ENCODE measurements at regions not wholly inside any gene's neighbourhood (a gene's known extent, or its start where the extent isn't known, plus 50 kb on each side); places are given as distances from the start of the nearest gene placed in this dataset.

DNA sequence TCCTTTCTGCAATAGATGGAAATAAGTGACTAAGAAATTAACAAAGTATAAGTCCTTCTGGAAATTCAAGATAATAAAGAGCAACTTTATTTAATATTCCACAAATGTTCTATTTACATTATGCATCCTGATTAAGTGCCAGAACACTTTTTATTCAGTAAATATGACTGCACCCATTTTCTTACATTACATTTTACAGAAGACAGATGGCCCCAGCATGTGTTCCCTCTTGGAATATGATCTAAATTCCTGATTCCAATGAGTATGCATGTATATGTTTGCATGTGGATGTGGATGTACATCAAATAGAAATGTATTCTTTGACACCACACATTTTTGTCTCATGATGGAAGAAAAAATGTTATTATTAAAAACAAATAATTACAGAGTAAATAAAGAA, 628.7 kb upstream of the SEMA3D start:
- TF ChIP-seq EZH2 (IDR thresholded peaks at IDR 0.05; ENCODE audit: low read length, missing control alignments), result no peak
- TF ChIP-seq, protein P1, sequence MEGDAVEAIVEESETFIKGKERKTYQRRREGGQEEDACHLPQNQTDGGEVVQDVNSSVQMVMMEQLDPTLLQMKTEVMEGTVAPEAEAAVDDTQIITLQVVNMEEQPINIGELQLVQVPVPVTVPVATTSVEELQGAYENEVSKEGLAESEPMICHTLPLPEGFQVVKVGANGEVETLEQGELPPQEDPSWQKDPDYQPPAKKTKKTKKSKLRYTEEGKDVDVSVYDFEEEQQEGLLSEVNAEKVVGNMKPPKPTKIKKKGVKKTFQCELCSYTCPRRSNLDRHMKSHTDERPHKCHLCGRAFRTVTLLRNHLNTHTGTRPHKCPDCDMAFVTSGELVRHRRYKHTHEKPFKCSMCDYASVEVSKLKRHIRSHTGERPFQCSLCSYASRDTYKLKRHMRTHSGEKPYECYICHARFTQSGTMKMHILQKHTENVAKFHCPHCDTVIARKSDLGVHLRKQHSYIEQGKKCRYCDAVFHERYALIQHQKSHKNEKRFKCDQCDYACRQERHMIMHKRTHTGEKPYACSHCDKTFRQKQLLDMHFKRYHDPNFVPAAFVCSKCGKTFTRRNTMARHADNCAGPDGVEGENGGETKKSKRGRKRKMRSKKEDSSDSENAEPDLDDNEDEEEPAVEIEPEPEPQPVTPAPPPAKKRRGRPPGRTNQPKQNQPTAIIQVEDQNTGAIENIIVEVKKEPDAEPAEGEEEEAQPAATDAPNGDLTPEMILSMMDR (conservative IDR thresholded peaks at IDR 0.05 in 1 of 2, IDR thresholded peaks at IDR 0.05 in 1 of 2; ENCODE audit: low read depth in 1 of 2, low read length in 2 of 2), result no peak
